NCI-H2107 (cell line): ENCODE measurements at regions not wholly inside any gene's neighbourhood (a gene's known extent, or its start where the extent isn't known, plus 50 kb on each side); places are given as distances from the start of the nearest gene placed in this dataset.
"Not testable (repeated sequence)": the region's sequence is repeated elsewhere in the genome, so short reads cannot be mapped to it uniquely, and the experiment has no call there.

Experiments used
- DNase-seq: peaks from one replicate; lab custom pipeline; 2025; lab: John Stamatoyannopoulos, UW

DNA sequence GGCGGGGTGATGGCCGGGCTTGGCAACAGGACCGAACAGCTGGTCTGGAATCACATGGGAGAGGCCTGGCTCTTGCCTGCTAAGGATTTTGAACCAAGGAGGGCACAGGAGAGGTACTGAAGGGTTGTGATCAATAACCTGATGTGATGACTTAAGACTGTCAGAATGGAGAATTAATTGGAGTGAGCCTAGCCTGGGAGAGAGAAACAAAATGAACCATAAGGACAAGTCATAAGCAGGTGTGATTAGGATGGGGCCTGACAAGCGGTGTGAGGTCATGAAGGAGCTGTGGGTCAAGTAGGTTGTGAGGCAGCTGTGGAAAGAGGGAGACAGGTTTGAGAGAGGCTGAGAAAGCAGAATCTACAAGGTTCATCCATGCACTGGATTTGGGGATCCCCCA, 104.6 kb downstream of the MED10 start:
- DNase-seq = no peak

- no peak for DNase-seq
These were observed 105.1 kb downstream of the MED10 start for GRCh38 chr5:6273090-6273735.

- DNase-seq = no peak
These were observed 108.4 kb downstream of the MED10 start for GRCh38 chr5:6269925-6270324.

DNA sequence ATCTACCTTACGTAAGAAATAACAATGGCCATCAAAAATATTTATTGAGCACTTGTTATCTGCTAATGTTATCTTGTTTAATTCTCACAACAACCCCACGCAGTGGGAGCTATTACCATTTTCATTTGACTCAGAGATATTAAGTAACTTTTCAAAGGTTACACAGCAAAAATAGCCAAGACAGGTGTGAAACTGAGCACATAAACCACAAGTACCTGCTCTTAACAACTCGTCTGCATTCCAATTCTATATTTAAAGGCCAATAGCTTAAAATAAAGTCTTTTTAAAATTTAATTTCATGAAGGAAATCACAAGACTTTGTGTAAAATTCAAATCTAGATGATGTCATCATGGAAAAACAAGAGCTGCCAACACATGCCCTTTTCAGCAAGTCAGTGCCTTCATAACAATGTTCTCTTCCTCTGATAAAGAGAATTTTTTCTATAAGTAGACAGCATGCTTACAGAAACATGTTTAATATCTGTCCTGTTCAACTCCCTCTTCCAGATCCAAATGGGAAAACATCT, 111.6 kb downstream of the MED10 start:
- DNase-seq = no peak

DNA sequence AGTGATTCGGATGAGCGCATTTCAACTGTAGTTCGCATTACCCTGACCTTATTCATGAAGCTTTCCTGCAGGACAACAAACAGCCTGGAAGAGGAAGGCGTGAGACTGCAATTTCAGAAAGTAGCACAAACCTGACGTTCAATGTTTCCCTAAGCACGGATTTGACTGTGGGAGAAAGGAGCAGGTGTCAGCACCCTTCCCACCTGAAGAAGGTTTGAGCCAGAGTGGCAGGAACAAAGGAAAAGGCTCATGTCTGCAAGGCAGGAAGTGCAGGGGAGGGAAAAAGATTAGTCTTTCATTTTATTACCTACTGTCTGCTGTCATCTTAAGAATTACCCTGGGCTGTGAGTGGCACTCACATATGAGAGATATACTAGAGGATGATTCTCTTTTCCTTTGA, 114.0 kb downstream of the MED10 start:
- no peak for DNase-seq

- no peak for DNase-seq
These were observed 115.5 kb downstream of the MED10 start for GRCh38 chr5:6262651-6263363.

DNA sequence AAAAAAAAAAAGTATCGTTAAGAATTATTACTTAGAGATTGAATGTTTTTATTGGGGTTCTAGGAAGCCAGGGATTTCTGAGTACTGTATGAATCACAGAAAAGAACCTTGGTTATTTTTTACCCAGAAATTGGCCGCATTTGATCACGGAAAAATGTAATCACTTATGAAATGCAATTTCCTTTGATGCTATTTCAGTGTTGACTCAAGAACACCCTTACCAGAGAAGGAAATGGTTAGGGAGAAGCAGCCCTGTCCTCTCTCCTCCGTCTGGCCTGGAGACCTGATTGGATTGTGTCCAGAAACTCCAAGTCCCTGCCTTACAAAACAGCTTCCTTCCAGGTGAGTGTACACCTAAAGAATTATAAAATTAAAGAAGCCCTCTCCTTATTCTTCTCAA, 116.7 kb downstream of the MED10 start:
- no peak for DNase-seq

- DNase-seq = no peak
These were observed 117.1 kb downstream of the MED10 start for GRCh38 chr5:6261256-6261655.

DNA sequence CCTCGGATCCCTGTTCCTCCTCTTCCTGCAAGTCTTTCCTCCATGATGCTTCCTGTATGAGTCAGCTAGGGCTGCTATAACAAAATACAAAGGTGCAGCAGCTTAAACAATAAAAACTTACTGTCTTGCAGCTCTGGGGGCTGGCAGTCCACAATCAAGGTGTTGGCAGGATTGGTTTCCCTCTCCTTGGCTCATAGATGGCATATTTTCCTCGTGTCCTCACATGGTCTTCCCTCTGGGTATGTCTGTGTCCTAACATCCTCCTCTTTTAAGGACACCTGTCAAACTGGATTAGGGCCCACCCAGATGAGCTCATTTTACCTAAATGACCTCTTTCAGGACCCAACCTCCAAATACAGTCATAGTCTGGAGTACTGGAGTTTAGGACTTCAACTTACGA, 117.5 kb downstream of the MED10 start:
- DNase-seq = no peak

DNA sequence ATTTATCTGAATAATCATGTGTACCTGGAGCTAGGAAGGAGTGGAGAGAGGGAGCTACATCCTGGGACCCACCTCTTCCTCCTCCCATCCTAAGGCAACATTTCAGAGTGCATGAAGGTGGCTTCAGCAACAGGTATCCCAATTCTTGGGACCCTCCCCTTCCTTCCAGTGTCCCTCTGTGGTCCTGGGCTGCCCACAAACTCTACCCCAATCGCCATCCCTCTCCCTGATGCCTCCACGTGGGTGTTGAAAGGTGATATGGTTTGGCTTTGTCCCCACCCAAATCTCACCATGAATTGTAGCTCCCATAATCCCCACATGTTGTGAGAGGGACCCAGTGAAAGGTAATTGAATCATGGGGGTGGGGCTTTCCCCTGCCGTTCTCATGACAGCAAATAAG, 121.4 kb downstream of the MED10 start:
- no peak for DNase-seq

DNA sequence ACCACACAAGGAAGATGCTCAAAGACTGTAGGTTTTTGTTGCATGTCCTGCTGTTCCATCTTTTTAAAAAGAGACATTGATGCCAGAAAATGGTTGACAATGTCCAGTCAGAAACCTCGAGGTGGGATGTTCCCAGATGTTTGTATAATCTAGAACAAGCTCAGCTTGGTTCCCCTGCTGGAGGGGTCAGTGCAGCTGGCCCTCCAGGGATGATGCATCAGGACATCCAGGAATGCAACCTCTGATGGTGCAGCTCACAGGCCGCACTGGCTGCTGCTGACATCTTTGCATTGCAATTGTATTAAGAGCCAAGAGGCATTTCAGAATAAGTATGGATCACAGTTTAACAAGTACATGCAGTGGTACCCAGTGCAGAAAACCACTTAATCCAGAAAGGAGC, 122.4 kb downstream of the MED10 start:
- no peak for DNase-seq

GRCh38 chr5:6253846-6254245, 124.5 kb downstream of the MED10 start:
- DNase-seq = no peak

GRCh38 chr5:6253281-6253680, 125.1 kb downstream of the MED10 start:
- no peak for DNase-seq

DNA sequence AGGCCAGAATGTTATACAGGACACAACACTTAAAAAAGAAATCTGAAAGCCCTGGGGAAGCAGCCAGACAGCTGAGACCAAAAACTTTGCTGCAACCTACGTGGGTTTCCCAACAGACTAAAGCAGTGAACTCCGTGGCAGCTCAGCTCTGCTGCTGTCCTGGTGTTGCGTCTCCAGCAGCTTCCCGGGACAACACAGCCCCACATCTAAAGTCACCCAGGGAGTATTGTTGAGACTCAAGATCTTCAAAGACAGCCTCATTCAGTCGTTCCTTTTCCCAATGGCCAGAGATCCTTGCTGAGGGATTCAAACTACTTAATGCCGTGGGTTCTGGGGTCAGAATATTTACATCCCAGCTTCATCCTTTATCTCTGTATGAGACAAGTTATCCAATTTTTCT, 125.8 kb downstream of the MED10 start:
- DNase-seq = no peak

- no peak for DNase-seq
These were observed 126.7 kb downstream of the MED10 start for GRCh38 chr5:6251565-6252102.

- DNase-seq = no peak
These were observed 128.2 kb downstream of the MED10 start for GRCh38 chr5:6250121-6250520.

- DNase-seq = no peak
These were observed 130.2 kb downstream of the MED10 start for GRCh38 chr5:6248132-6248531.

GRCh38 chr5:6246820-6247437, 131.4 kb downstream of the MED10 start:
- no peak for DNase-seq

GRCh38 chr5:6244339-6244714, 134.0 kb downstream of the MED10 start:
- DNase-seq = no peak

DNA sequence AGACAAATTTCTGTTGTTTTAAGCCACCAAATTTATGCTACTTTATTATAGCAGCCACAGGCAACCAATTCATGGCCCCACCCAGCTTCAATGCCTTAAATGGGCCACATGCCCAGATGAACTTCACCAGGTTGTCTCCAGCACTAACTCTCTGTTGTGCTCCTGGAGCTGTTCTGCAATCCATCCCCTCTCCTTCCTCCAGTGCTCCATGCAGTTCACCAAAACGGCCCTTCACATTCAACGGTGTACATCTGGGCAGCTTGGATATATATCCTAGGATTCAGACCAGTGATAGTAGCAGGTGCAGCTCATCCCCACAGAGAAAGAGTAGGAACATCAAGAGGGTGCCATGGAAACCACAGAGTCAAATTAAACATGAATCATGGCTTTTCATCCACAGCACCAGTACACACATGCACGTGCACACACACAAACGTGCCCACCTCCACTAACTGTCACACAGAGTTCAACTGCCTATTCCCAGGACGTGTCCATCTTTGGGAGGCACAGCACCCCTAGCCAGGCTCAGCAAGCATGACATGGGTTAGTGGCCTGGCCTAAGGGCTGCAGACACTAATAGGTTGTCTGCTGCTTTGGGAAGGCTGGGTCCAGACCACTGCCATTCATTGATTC, 134.5 kb downstream of the MED10 start:
- no peak for DNase-seq

DNA sequence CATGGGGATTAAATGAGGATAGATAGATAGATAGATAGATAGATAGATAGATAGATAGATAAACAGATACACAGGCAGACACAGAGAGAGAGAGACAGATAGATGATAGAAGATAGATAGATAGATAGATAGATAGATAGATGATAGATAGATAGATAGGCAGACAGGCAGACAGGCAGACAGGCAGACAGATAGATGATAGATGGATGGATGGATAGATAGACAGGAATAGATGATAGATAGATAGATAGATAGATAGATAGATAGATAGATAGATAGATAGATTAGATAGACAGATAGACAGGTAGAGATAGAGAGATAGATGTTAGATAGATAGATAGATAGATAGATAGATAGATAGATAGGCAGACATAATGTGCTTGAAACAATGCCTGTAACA, 137.3 kb downstream of the MED10 start:
- not testable (repeated sequence) for DNase-seq

- no peak for DNase-seq
These were observed 141.4 kb downstream of the MED10 start for GRCh38 chr5:6236858-6237481.
